SK-N-SH (cell line): ENCODE measurements at regions not wholly inside any gene's neighbourhood (a gene's known extent, or its start where the extent isn't known, plus 50 kb on each side); places are given as distances from the start of the nearest gene placed in this dataset.

Experiments
- CTCF ChIA-PET: fragments of 300-600, 350-600 bp; formaldehyde crosslinking; extraction: SDS; loops from one replicate; lab custom pipeline; 2021; lab: Yijun Ruan, JAX
- POLR2A ChIA-PET: fragments of 350-600 bp; sonication (Branson Sonifier 250); formaldehyde crosslinking; extraction: SDS; loops from one replicate; lab custom pipeline; 2020; ENCODE audit warnings: antibody characterized with exemption, inconsistent platforms; lab: Yijun Ruan, JAX
- DNase-seq: peaks from one replicate; pipeline ENCODE4 v3.0.0; 2012
- H2AFZ ChIP-seq: fragments of 200-600 bp; sonication (generic); 2 replicates; pipeline ENCODE4 v1.8.1; 2016; ENCODE audit warnings: antibody characterized with exemption, mild to moderate bottlenecking, low read depth
- H3F3A ChIP-seq: fragments of 200-600 bp; sonication (generic); replicated peaks from 2 replicates; pipeline ENCODE3; 2016; ENCODE audit warnings: antibody characterized with exemption, mild to moderate bottlenecking; ENCODE audit not compliant: insufficient read depth
- H3K27ac ChIP-seq, 2 experiments: fragments of 200-500 bp in 1 of 2; fragments of 200-600 bp in 1 of 2; sonication (Bioruptor generic) in 1 of 2; sonication (generic), shearing (Covaris generic) in 1 of 2; 2 replicates each; pipeline versions ENCODE4 v1.5.1 to v1.6.1; 2014 to 2016; ENCODE audit warnings: low read depth in 2 of 2, inconsistent platforms in 1 of 2, low read length in 1 of 2, mild to moderate bottlenecking in 1 of 2, mixed read lengths in 1 of 2
- H3K27me3 ChIP-seq: fragments of 200-600 bp; sonication (generic), shearing (Covaris generic); 2 replicates; pipeline ENCODE4 v1.6.1; 2016; ENCODE audit warnings: mixed run types; ENCODE audit not compliant: insufficient read depth
- H3K36me3 ChIP-seq, 2 experiments: fragments of 200-500 bp in 1 of 2; fragments of 200-600 bp in 1 of 2; sonication (Bioruptor generic) in 1 of 2; sonication (generic) in 1 of 2; replicated peaks in 1 of 2; 2 replicates each; pipeline versions ENCODE3 to v1.5.1; 2014 to 2016; ENCODE audit warnings: low read length in 1 of 2, mild to moderate bottlenecking in 1 of 2; ENCODE audit not compliant: insufficient read depth in 2 of 2, control insufficient read depth in 1 of 2
- H3K4me1 ChIP-seq, 2 experiments: fragments of 200-500 bp in 1 of 2; fragments of 200-600 bp in 1 of 2; sonication (Bioruptor generic) in 1 of 2; sonication (generic), shearing (Covaris generic) in 1 of 2; 2 replicates each; pipeline versions ENCODE4 v1.5.1 to v1.6.1; 2014 to 2016; ENCODE audit warnings: low read depth in 1 of 2, low read length in 1 of 2, mixed run types in 1 of 2; ENCODE audit not compliant: insufficient read depth in 2 of 2, control insufficient read depth in 1 of 2
- H3K4me2 ChIP-seq: fragments of 200-600 bp; sonication (generic), shearing (Covaris generic); 2 replicates; pipeline ENCODE4 v1.6.1; 2017; ENCODE audit warnings: mixed run types
- H3K4me3 ChIP-seq, 2 experiments: fragments of 200-500 bp in 1 of 2; fragments of 200-600 bp in 1 of 2; sonication (Bioruptor generic) in 1 of 2; sonication (generic), shearing (Covaris generic) in 1 of 2; 2 replicates each; pipeline versions ENCODE4 v1.5.1 to v1.8.1; 2014 to 2016; ENCODE audit warnings: low read depth in 2 of 2, inconsistent platforms in 1 of 2, low read length in 1 of 2, mild to moderate bottlenecking in 1 of 2, mixed read lengths in 1 of 2, moderate library complexity in 1 of 2
- H3K79me2 ChIP-seq: fragments of 200-600 bp; sonication (generic); 2 replicates; pipeline ENCODE4 v1.8.1; 2017; ENCODE audit warnings: mild to moderate bottlenecking; ENCODE audit not compliant: insufficient read depth
- H3K9ac ChIP-seq: fragments of 200-600 bp; sonication (generic); 2 replicates; pipeline ENCODE4 v1.6.1; 2017; ENCODE audit warnings: mixed run types
- H3K9me2 ChIP-seq: fragments of 200-600 bp; sonication (generic); 2 replicates; pipeline ENCODE4 v1.6.1; 2017; ENCODE audit warnings: mixed run types
- H3K9me3 ChIP-seq: fragments of 200-600 bp; sonication (generic); 2 replicates; pipeline ENCODE4 v1.6.1; 2017; ENCODE audit warnings: mixed run types, mild to moderate bottlenecking, moderate library complexity
- H4K20me1 ChIP-seq: fragments of 200-600 bp; sonication (generic); 2 replicates; pipeline ENCODE4 v1.6.1; 2017; ENCODE audit warnings: mild to moderate bottlenecking, mixed run types; ENCODE audit not compliant: insufficient read depth
- FOXM1 ChIP-seq: IDR thresholded peaks from 2 replicates; pipeline ENCODE4 v1.4.0; 2012; ENCODE audit warnings: low read depth, mild to moderate bottlenecking
- GABPA ChIP-seq: IDR thresholded peaks from 2 replicates; pipeline ENCODE4 v1.4.0; 2012; ENCODE audit warnings: low read depth, mild to moderate bottlenecking
- JUND ChIP-seq: IDR thresholded peaks from 2 replicates; pipeline ENCODE4 v1.4.0; 2012
- RAD21 ChIP-seq: IDR thresholded peaks from 2 replicates; pipeline ENCODE4 v1.6.1; 2012; ENCODE audit warnings: mild to moderate bottlenecking, low read length
- RCOR1 ChIP-seq: fragments of 150-350 bp; IDR thresholded peaks from 2 replicates; pipeline ENCODE4 v1.6.1; 2017; ENCODE audit warnings: antibody characterized with exemption, low read length
- SMC3 ChIP-seq: IDR thresholded peaks from 2 replicates; pipeline ENCODE4 v1.6.1; 2012; ENCODE audit warnings: low read depth, low read length, improper control_type of control experiment
- TEAD4 ChIP-seq: IDR thresholded peaks from 2 replicates; pipeline ENCODE4 v1.4.0; 2012; ENCODE audit warnings: mild to moderate bottlenecking, borderline replicate concordance; ENCODE audit not compliant: insufficient read depth
- YY1 ChIP-seq: IDR thresholded peaks from 2 replicates; pipeline ENCODE4 v1.4.0; 2012; ENCODE audit warnings: low read depth, mild to moderate bottlenecking
- WGBS: methylation state at CpG from one replicate; pipeline ENCODE4 v1.1.6; 2017; ENCODE audit warnings: low lambda C conversion rate; 5-methylcytosine and 5-hydroxymethylcytosine counted together
- TF ChIP-seq, protein P1 (sequence below): IDR thresholded peaks from 2 replicates; pipeline ENCODE4 v1.4.0; 2012; ENCODE audit warnings: low read depth, borderline replicate concordance
- TF ChIP-seq, protein P2 (sequence below): fragments of 150-350 bp; IDR thresholded peaks from 2 replicates; pipeline ENCODE4 v1.6.1; 2017; ENCODE audit warnings: antibody characterized with exemption, low read length, low read depth, borderline replicate concordance

DNA sequence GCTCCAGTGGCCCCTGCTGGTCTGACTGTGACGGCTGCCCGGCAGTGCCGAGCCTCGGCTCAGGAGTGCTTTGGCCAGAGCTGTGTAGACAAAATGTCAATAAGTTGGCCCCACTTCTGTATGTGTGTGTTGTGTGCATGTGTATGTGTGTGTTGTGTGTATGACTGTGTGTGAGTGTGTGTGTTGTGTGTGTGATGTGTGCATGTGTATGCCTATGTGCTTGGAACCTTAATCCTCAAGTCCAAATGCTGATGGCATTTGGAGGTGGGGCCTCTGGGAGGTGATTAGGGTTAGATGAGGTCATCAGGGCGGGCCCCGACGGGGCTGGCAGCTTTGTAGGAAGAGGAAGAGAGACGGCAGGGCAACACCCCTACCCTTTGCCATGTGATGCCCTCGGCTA lies 269.0 kb downstream of the DCDC2C start:
- Histone ChIP-seq H3K9me3 (no peaks in the 10 kb centered on the region), H3K36me3 (no peaks in the 10 kb centered on the region), H3K4me3 (no peak overlapping the region), H3K9ac (no peak overlapping the region), H3K4me2 (no peak overlapping the region), H3K79me2 (no peaks in the 10 kb centered on the region), H3K27ac (no peak overlapping the region), H2AFZ (no peak overlapping the region), H3F3A (no peaks in the 10 kb centered on the region), H4K20me1 (no peaks in the 10 kb centered on the region), H3K9me2 (no peaks in the 10 kb centered on the region), H3K4me1 (no peaks in the 10 kb centered on the region), H3K27me3 (no peaks in the 10 kb centered on the region)
- WGBS: 44% methylated on average over 9 of the region's 9 CpGs
- ChIA-PET CTCF (interaction anchor here (1.2 kb wide), 1 partner anchor 13 kb away, joined by 5 read pairs; no protein-coding TSS in a partner anchor), POLR2A (no interaction called here)
- no peak for DNase-seq
- TF ChIP-seq YY1: no peak
- no peak for TF ChIP-seq SMC3
- TF ChIP-seq, protein P1, sequence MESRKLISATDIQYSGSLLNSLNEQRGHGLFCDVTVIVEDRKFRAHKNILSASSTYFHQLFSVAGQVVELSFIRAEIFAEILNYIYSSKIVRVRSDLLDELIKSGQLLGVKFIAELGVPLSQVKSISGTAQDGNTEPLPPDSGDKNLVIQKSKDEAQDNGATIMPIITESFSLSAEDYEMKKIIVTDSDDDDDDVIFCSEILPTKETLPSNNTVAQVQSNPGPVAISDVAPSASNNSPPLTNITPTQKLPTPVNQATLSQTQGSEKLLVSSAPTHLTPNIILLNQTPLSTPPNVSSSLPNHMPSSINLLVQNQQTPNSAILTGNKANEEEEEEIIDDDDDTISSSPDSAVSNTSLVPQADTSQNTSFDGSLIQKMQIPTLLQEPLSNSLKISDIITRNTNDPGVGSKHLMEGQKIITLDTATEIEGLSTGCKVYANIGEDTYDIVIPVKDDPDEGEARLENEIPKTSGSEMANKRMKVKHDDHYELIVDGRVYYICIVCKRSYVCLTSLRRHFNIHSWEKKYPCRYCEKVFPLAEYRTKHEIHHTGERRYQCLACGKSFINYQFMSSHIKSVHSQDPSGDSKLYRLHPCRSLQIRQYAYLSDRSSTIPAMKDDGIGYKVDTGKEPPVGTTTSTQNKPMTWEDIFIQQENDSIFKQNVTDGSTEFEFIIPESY: no peak
- TF ChIP-seq TEAD4: no peak

DNA sequence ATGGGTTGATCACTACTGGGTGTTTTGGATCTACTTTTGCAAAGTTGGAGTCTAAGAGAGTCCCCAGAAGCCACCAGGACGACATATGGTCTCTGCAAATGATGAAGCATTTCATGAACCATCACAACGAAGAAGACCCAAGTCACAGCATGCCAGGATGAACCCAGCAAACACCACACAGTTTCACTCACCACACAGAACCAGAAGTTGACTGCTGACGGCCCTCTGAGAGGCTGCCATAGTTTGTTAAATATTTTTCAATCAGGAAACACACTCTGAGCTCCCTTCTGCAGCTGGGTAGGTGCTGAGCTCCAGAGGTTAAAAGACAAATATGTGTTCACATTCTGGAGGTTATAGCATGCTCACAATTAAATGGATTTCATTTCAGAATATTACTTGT lies 271.4 kb downstream of the DCDC2C start:
- CTCF ChIA-PET: interaction anchor here (2.2 kb wide), 1 partner anchor 15 kb away, joined by 12 read pairs; no protein-coding TSS in a partner anchor
- Histone ChIP-seq H3F3A (no peaks in the 10 kb centered on the region), H3K4me2 (no peak overlapping the region), H3K79me2 (no peaks in the 10 kb centered on the region), H3K4me3 (no peak overlapping the region), H4K20me1 (no peaks in the 10 kb centered on the region), H2AFZ (no peak overlapping the region), H3K9ac (no peak overlapping the region), H3K9me3 (no peaks in the 10 kb centered on the region), H3K9me2 (no peaks in the 10 kb centered on the region), H3K27me3 (no peaks in the 10 kb centered on the region), H3K4me1 (no peaks in the 10 kb centered on the region), H3K36me3 (no peaks in the 10 kb centered on the region), H3K27ac (no peak overlapping the region)
- DNase-seq: no peak
- POLR2A ChIA-PET: no interaction called here
- TF ChIP-seq RCOR1 (no peak), FOXM1 (no peak), TEAD4 (no peak), GABPA (no peak), RAD21 (no peak), JUND (no peak)
- TF ChIP-seq, protein P2, sequence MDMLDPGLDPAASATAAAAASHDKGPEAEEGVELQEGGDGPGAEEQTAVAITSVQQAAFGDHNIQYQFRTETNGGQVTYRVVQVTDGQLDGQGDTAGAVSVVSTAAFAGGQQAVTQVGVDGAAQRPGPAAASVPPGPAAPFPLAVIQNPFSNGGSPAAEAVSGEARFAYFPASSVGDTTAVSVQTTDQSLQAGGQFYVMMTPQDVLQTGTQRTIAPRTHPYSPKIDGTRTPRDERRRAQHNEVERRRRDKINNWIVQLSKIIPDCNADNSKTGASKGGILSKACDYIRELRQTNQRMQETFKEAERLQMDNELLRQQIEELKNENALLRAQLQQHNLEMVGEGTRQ: no peak
- TF ChIP-seq, protein P1: no peak
- WGBS: 4% methylated on average over 3 of the region's 3 CpGs
